GM12875 (cell line): ENCODE measurements at regions not wholly inside any gene's neighbourhood (a gene's known extent, or its start where the extent isn't known, plus 50 kb on each side); places are given as distances from the start of the nearest gene placed in this dataset.

ENCODE experiments used
- H3K4me3 ChIP-seq: one replicate; pipeline ENCODE4 v1.5.1; 2011; ENCODE audit warnings: low read depth, low read length, control low read depth
- TF ChIP-seq, protein P1 (sequence below): IDR thresholded peaks from 2 replicates; pipeline ENCODE4 v1.5.1; 2011; ENCODE audit warnings: low read depth, mild to moderate bottlenecking, control low read depth, inconsistent platforms, low read length, moderate library complexity, borderline replicate concordance; ENCODE audit not compliant: insufficient read depth

DNA sequence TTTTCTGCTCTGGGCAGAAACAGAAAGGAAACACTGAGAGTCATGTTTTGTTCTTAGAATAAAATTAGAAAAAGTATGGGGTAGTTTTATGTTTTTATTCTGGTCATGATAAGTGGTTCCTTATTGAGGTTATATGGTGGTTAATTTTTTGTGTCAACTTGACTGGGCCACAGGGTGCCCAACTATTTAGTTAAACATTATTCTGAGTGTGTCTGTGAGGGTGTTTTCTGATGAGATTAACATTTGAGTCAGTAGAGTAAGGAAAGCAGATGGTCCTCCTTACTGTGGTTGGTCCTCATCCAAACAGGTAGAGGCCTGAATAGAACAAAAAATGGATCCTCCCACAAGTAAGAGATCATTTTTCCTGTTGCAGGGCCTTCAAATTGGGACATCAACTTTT, 98.9 kb downstream of the C3orf38 start:
- TF ChIP-seq, protein P1, sequence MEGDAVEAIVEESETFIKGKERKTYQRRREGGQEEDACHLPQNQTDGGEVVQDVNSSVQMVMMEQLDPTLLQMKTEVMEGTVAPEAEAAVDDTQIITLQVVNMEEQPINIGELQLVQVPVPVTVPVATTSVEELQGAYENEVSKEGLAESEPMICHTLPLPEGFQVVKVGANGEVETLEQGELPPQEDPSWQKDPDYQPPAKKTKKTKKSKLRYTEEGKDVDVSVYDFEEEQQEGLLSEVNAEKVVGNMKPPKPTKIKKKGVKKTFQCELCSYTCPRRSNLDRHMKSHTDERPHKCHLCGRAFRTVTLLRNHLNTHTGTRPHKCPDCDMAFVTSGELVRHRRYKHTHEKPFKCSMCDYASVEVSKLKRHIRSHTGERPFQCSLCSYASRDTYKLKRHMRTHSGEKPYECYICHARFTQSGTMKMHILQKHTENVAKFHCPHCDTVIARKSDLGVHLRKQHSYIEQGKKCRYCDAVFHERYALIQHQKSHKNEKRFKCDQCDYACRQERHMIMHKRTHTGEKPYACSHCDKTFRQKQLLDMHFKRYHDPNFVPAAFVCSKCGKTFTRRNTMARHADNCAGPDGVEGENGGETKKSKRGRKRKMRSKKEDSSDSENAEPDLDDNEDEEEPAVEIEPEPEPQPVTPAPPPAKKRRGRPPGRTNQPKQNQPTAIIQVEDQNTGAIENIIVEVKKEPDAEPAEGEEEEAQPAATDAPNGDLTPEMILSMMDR = no peak
- H3K4me3 ChIP-seq = no peak overlapping the region

DNA sequence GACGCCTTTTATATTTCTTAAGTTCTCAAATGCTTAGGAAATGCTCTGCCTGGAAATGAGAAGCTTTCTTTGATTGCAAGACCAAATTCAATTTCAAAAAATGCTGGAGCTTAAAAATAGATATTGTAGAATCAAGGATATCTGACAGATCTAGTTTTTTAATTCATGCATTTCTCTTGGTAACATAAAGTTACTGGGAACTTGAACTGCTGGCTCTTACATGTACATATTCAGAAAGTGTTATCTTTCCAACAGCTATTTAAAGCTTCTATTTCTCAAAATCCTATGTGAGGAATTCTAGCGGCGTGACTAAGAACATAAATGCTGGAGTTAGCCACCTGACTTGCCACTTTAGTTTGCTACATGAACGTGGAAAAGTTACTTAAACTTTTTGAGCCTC, 109.3 kb downstream of the C3orf38 start:
- H3K4me3 ChIP-seq = no peak overlapping the region
- TF ChIP-seq, protein P1 = no peak

DNA sequence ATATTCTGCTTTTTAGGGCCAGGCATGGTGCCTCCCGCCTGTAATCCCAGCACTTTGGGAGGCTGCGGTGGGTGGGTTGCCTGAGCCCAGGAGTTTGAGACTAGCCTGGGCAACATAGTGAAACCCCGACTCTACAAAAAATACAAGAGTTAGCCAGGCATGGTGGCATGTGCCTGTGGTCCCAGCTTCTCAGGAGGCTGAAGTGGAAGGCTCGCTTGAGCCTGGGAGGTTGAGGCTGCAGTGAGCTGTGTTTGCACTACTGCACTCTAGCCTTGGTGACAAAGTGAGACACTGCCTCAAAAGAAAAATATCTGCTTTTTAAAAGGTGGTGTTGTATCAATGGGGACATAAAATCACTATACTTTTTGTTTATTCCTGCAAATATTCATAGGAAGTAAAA, 112.8 kb downstream of the C3orf38 start:
- no peak overlapping the region for H3K4me3 ChIP-seq
- TF ChIP-seq, protein P1 = no peak

DNA sequence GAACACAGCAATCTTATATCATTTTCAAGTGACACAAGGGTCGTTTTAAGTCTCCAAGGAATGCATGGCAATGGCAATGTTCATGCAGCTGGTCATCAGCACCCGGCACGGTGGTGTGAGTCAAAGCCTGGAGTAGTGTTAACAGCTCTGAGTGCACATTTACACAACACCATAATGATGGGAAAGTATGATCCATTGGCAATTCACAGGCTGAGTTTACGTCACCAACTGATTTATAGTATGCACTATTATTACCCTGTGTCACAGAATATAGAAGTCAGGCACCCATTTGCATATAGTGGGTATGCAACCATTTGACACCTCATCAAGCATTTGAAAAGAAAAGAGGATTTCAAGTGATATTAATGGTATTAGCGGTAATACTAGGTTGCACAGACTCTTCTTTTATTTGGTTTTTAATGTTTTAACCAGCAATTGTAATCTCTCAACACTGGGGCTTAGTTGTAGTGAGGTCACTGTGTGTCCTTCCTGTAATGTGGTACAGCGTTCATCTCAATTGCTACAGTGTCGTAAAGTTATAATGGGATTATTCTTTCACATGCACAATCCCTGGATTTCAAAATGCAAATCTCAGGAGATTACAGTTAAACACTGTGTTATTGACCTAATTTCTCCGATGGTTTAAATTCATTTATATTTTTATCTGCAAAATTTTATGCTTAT, 113.8 kb downstream of the C3orf38 start:
- TF ChIP-seq, protein P1 = no peak

DNA sequence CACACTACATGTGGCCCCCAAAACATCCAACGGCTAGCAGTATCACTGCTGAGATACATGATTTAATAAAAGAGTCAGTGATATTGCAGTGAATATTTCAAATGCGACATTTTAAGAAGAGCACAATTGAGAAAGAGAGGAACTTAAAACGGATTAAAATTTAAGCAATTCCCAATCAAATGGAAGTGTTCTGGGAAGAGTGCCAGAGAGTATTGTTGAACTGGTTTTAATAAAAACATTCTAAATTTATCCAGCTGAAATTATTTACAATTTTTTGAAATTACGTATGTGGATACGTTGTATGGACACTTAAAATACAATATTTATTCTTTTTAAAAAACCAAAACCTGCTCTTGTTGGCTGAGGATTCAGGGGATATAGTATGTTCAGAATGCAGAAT, 117.7 kb downstream of the C3orf38 start:
- TF ChIP-seq, protein P1 = no peak
- H3K4me3 ChIP-seq = no peak overlapping the region

More for the DNA sequence above, 113.8 kb downstream of the C3orf38 start:
- no peak overlapping the region for H3K4me3 ChIP-seq

DNA sequence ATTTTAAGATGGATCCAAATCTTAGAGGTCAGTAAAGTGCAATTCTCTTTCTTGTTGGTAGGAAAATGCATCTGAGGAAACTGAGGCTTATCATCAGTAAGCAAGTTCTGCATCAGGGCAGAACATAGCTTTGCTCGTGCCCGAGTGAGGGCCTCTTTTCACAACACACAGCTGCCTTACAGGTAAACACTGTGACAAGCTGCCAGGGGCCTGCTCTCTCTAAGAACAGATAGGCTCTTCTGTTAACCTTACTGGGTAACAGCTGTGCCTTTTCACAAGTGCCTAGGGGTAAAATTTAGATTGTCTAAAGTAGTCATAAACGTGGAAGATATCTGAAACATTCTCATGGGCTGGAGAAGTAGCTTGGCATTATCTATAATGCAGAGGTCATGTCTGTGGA, 118.1 kb downstream of the C3orf38 start:
- no peak overlapping the region for H3K4me3 ChIP-seq

DNA sequence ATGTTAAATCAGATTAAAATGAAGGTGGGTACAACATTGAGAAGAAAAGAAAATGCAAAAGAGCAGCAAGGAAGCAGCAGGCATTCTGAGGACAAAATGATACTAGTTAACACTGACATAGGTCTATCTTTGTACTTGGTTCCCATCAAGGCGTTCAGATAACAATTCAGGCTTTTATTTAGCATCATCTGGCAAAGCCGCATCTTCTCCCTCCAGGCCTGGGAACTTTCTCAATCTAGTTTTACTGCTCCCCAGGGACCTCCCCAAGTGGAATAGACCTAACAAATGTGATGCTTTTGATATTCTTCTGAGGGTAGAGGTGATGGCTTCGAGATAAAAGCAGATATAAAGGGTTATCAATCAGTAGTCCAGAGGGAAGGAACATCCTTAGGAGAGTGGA, 130.6 kb downstream of the C3orf38 start:
- TF ChIP-seq, protein P1 = no peak
- H3K4me3 ChIP-seq = no peak overlapping the region

More for the DNA sequence above, 118.1 kb downstream of the C3orf38 start:
- TF ChIP-seq, protein P1 = no peak
